ENCODE measurements at regions not wholly inside any gene's neighbourhood (a gene's known extent, or its start where the extent isn't known, plus 50 kb on each side); places are given as distances from the start of the nearest gene placed in this dataset.

GRCh38 chr4:14111730-14112181, 484.2 kb upstream of the BOD1L1 start:
- intact Hi-C loops (cut with DNase I; ENCODE audit: low total_unique reads) = no loop called here
- Histone ChIP-seq H3K4me1 (peaks cover 0 to 4% (median 0%) of the 10 kb centered on the region in 4 donors), H3K27ac (no peak overlapping the region), H3K9me3 (no peaks in the 10 kb centered on the region), H3K36me3 (no peaks in the 10 kb centered on the region), H3K27me3 (no peaks in the 10 kb centered on the region), H3K4me3 (no peak overlapping the region)
- DNase-seq = no peak
- TF ChIP-seq, protein P1, sequence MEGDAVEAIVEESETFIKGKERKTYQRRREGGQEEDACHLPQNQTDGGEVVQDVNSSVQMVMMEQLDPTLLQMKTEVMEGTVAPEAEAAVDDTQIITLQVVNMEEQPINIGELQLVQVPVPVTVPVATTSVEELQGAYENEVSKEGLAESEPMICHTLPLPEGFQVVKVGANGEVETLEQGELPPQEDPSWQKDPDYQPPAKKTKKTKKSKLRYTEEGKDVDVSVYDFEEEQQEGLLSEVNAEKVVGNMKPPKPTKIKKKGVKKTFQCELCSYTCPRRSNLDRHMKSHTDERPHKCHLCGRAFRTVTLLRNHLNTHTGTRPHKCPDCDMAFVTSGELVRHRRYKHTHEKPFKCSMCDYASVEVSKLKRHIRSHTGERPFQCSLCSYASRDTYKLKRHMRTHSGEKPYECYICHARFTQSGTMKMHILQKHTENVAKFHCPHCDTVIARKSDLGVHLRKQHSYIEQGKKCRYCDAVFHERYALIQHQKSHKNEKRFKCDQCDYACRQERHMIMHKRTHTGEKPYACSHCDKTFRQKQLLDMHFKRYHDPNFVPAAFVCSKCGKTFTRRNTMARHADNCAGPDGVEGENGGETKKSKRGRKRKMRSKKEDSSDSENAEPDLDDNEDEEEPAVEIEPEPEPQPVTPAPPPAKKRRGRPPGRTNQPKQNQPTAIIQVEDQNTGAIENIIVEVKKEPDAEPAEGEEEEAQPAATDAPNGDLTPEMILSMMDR (IDR thresholded peaks at IDR 0.05) = no peak

- intact Hi-C loops (cut with DNase I; ENCODE audit: low total_unique reads) = no loop called here
- Histone ChIP-seq H3K9me3 (no peaks in the 10 kb centered on the region), H3K4me1 (peaks cover 0 to 4% (median 0%) of the 10 kb centered on the region in 4 donors), H3K4me3 (no peak overlapping the region), H3K36me3 (no peaks in the 10 kb centered on the region), H3K27ac (no peak overlapping the region), H3K27me3 (no peaks in the 10 kb centered on the region)
- DNase-seq = no peak
- TF ChIP-seq, protein P1 (IDR thresholded peaks at IDR 0.05) = no peak
Measured at GRCh38 chr4:14115106-14115505, 487.6 kb upstream of the BOD1L1 start.

DNA sequence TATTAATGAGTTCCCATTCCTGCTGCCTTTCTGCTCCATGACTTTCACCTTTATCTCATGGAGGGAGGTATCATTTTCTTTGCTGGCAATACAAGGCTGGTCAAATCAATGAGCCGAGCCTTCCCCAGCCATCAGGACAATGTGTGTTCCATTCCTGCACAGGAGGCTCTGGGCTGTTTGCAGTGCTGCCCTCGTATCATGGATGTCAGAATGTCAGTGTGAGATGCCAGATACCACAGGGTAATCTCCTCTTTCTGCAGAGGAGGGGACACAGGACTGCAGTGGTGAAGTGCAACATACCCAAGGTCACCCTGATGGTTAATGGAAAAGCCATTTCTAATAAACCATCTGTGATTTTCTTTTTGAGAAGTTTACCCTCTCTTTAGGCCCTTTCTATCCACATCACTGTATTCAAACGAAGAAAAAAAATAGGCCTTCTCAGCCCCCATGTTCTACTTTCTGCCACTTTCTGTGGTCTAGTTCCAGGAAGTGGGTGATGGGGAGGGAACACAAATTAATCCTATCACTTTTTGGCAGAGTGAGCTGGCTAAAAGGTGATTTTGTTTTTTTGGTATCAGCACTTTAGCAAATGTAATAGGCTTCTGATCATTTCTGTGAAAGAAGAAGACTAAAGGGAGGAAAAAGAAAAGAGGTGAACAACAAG, 490.2 kb upstream of the BOD1L1 start:
- intact Hi-C loops (cut with DNase I; ENCODE audit: low total_unique reads) = no loop called here
- Histone ChIP-seq H3K4me3 (no peak overlapping the region), H3K27ac (no peak overlapping the region), H3K9me3 (no peaks in the 10 kb centered on the region), H3K36me3 (no peaks in the 10 kb centered on the region), H3K27me3 (no peaks in the 10 kb centered on the region), H3K4me1 (no peaks in the 10 kb centered on the region)
- DNase-seq = no peak
- TF ChIP-seq, protein P1 (IDR thresholded peaks at IDR 0.05) = no peak

- Histone ChIP-seq H3K36me3 (no peaks in the 10 kb centered on the region), H3K4me3 (no peak overlapping the region), H3K27me3 (no peaks in the 10 kb centered on the region), H3K9me3 (no peaks in the 10 kb centered on the region), H3K4me1 (no peaks in the 10 kb centered on the region), H3K27ac (no peak overlapping the region)
- TF ChIP-seq, protein P1 (IDR thresholded peaks at IDR 0.05) = no peak
- intact Hi-C loops (cut with DNase I; ENCODE audit: low total_unique reads) = no loop called here
- no peak for DNase-seq
Measured at GRCh38 chr4:14124816-14125215, 497.3 kb upstream of the BOD1L1 start.

DNA sequence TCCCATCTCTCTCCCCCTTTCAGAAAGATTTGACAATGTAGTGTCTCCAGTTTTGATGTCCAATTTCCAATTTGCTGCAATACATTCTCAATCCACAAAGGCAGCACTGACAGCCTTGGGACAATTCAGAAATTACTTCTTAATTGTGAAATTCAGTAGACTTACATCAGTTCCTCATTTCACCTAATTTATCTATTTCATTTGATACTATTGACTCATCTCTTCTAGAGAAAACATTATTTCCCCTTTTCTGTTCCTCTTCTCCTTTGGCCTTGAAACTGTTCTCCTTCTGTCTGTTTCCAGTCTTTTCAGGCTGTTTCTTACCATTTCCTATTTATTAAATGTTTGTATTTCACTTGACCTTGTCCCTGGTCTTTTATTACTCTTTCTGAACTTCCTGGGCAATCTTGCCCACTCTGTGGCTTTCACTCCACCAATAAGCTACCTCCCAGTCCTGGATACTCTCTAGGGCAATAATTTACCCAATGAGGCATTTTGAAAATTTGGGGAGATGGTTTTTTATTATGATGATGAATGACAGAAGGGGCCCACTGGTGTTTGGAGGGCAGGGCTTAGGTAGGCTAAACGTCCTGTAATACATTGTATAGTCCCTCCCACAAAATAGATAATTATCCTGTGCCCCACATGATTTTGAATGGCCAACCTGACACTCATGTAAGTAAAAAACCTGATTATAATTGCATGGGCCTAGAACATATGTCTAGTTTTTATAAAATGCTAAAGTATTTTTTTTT, 498.0 kb upstream of the BOD1L1 start:
- H3K27me3 ChIP-seq = no peaks in the 10 kb centered on the region
- H3K4me3 ChIP-seq = no peak overlapping the region
- H3K36me3 ChIP-seq = no peaks in the 10 kb centered on the region
- H3K4me1 ChIP-seq = no peaks in the 10 kb centered on the region
- intact Hi-C loops (cut with DNase I; ENCODE audit: low total_unique reads) = no loop called here
- TF ChIP-seq, protein P1 (IDR thresholded peaks at IDR 0.05) = no peak
- DNase-seq = no peak
- no peaks in the 10 kb centered on the region for H3K9me3 ChIP-seq
- H3K27ac ChIP-seq = no peak overlapping the region

Measured in tibial artery (tissue), 4 donors.